ENCODE measurements at regions not wholly inside any gene's neighbourhood (a gene's known extent, or its start where the extent isn't known, plus 50 kb on each side); places are given as distances from the start of the nearest gene placed in this dataset.

DNA sequence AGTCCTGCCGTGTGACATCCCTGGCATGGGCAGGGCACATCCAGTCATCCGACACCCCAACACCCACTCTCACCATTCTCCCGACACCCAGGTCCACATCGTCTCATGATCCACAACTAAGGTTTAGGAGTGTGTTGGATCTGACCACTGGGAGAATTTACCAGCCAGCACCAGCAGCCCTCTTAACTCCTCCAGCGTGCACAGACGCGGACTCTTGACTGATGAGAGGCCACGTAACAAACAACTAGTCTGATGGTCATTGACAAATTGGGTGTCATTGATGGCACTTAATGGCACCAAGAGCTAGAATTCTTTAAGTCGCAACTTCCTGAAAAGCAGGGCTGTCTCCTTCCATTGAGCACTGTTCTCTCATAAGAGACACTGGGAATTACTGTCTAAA, 203.0 kb upstream of the SFSWAP start:
- TF ChIP-seq, protein P1, sequence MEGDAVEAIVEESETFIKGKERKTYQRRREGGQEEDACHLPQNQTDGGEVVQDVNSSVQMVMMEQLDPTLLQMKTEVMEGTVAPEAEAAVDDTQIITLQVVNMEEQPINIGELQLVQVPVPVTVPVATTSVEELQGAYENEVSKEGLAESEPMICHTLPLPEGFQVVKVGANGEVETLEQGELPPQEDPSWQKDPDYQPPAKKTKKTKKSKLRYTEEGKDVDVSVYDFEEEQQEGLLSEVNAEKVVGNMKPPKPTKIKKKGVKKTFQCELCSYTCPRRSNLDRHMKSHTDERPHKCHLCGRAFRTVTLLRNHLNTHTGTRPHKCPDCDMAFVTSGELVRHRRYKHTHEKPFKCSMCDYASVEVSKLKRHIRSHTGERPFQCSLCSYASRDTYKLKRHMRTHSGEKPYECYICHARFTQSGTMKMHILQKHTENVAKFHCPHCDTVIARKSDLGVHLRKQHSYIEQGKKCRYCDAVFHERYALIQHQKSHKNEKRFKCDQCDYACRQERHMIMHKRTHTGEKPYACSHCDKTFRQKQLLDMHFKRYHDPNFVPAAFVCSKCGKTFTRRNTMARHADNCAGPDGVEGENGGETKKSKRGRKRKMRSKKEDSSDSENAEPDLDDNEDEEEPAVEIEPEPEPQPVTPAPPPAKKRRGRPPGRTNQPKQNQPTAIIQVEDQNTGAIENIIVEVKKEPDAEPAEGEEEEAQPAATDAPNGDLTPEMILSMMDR (IDR thresholded peaks at IDR 0.05) = no peak
- no peak for TF ChIP-seq EZH2 (IDR thresholded peaks at IDR 0.05)
